ENCODE measurements at regions not wholly inside any gene's neighbourhood (a gene's known extent, or its start where the extent isn't known, plus 50 kb on each side); places are given as distances from the start of the nearest gene placed in this dataset.

DNA sequence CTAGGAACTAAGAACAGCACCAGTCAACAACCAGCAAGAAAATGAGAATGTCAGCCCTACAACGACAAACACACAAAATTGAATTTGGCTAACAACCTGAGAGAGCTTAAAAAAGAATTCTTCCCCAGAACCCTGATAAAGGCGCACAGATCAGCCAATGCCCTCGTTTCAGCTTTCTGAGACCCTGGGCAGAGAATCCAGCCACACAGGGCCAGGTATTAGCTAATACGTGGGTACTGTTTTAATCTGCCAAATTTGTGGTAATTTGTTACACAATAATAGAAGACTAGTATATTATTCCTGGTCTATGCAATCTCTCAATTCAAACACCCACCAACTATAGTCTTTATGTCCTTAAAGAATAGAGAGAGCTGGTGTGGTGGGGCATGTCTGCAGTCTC, 291.6 kb upstream of the GADL1 start:
- no peak for DNase-seq (ENCODE audit: low spot score)
- ATAC-seq: no peak
- no peaks in the 10 kb centered on the region for H3K79me2 ChIP-seq (replicated peaks; ENCODE audit: insufficient read depth)
- H3K4me3 Mint-ChIP-seq: no peak overlapping the region
- no peak overlapping the region for H3K4me3 ChIP-seq
- H3K4me1 ChIP-seq (ENCODE audit: insufficient read depth): peaks cover 2% of the 10 kb centered on the region; the same call in 1 of the 2 replicates
- 0 out of 2 replicates have a peak, but pooled peaks cover 6% of the 10 kb centered on the region for H3K9me2 ChIP-seq (ENCODE audit: insufficient read depth)
- no peak overlapping the region for H3K4me2 ChIP-seq
- no peaks in the 10 kb centered on the region for H3K36me3 ChIP-seq (ENCODE audit: insufficient read depth)
- H3K27me3 ChIP-seq (ENCODE audit: insufficient read depth): no peaks in the 10 kb centered on the region
- TF ChIP-seq, protein P1, sequence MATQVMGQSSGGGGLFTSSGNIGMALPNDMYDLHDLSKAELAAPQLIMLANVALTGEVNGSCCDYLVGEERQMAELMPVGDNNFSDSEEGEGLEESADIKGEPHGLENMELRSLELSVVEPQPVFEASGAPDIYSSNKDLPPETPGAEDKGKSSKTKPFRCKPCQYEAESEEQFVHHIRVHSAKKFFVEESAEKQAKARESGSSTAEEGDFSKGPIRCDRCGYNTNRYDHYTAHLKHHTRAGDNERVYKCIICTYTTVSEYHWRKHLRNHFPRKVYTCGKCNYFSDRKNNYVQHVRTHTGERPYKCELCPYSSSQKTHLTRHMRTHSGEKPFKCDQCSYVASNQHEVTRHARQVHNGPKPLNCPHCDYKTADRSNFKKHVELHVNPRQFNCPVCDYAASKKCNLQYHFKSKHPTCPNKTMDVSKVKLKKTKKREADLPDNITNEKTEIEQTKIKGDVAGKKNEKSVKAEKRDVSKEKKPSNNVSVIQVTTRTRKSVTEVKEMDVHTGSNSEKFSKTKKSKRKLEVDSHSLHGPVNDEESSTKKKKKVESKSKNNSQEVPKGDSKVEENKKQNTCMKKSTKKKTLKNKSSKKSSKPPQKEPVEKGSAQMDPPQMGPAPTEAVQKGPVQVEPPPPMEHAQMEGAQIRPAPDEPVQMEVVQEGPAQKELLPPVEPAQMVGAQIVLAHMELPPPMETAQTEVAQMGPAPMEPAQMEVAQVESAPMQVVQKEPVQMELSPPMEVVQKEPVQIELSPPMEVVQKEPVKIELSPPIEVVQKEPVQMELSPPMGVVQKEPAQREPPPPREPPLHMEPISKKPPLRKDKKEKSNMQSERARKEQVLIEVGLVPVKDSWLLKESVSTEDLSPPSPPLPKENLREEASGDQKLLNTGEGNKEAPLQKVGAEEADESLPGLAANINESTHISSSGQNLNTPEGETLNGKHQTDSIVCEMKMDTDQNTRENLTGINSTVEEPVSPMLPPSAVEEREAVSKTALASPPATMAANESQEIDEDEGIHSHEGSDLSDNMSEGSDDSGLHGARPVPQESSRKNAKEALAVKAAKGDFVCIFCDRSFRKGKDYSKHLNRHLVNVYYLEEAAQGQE (IDR thresholded peaks at IDR 0.05; ENCODE audit: unreplicated experiment): no peak
- TF ChIP-seq, protein P2, sequence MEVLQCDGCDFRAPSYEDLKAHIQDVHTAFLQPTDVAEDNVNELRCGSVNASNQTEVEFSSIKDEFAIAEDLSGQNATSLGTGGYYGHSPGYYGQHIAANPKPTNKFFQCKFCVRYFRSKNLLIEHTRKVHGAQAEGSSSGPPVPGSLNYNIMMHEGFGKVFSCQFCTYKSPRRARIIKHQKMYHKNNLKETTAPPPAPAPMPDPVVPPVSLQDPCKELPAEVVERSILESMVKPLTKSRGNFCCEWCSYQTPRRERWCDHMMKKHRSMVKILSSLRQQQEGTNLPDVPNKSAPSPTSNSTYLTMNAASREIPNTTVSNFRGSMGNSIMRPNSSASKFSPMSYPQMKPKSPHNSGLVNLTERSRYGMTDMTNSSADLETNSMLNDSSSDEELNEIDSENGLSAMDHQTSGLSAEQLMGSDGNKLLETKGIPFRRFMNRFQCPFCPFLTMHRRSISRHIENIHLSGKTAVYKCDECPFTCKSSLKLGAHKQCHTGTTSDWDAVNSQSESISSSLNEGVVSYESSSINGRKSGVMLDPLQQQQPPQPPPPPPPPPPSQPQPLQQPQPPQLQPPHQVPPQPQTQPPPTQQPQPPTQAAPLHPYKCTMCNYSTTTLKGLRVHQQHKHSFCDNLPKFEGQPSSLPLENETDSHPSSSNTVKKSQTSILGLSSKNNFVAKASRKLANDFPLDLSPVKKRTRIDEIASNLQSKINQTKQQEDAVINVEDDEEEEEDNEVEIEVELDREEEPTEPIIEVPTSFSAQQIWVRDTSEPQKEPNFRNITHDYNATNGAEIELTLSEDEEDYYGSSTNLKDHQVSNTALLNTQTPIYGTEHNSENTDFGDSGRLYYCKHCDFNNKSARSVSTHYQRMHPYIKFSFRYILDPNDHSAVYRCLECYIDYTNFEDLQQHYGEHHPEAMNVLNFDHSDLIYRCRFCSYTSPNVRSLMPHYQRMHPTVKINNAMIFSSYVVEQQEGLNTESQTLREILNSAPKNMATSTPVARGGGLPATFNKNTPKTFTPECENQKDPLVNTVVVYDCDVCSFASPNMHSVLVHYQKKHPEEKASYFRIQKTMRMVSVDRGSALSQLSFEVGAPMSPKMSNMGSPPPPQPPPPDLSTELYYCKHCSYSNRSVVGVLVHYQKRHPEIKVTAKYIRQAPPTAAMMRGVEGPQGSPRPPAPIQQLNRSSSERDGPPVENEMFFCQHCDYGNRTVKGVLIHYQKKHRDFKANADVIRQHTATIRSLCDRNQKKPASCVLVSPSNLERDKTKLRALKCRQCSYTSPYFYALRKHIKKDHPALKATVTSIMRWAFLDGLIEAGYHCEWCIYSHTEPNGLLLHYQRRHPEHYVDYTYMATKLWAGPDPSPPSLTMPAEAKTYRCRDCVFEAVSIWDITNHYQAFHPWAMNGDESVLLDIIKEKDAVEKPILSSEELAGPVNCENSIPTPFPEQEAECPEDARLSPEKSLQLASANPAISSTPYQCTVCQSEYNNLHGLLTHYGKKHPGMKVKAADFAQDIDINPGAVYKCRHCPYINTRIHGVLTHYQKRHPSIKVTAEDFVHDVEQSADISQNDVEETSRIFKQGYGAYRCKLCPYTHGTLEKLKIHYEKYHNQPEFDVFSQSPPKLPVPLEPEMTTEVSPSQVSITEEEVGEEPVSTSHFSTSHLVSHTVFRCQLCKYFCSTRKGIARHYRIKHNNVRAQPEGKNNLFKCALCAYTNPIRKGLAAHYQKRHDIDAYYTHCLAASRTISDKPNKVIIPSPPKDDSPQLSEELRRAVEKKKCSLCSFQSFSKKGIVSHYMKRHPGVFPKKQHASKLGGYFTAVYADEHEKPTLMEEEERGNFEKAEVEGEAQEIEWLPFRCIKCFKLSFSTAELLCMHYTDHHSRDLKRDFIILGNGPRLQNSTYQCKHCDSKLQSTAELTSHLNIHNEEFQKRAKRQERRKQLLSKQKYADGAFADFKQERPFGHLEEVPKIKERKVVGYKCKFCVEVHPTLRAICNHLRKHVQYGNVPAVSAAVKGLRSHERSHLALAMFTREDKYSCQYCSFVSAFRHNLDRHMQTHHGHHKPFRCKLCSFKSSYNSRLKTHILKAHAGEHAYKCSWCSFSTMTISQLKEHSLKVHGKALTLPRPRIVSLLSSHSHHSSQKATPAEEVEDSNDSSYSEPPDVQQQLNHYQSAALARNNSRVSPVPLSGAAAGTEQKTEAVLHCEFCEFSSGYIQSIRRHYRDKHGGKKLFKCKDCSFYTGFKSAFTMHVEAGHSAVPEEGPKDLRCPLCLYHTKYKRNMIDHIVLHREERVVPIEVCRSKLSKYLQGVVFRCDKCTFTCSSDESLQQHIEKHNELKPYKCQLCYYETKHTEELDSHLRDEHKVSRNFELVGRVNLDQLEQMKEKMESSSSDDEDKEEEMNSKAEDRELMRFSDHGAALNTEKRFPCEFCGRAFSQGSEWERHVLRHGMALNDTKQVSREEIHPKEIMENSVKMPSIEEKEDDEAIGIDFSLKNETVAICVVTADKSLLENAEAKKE (CRISPR knock-in tag; IDR thresholded peaks at IDR 0.05): no peak
- TF ChIP-seq, protein P3, sequence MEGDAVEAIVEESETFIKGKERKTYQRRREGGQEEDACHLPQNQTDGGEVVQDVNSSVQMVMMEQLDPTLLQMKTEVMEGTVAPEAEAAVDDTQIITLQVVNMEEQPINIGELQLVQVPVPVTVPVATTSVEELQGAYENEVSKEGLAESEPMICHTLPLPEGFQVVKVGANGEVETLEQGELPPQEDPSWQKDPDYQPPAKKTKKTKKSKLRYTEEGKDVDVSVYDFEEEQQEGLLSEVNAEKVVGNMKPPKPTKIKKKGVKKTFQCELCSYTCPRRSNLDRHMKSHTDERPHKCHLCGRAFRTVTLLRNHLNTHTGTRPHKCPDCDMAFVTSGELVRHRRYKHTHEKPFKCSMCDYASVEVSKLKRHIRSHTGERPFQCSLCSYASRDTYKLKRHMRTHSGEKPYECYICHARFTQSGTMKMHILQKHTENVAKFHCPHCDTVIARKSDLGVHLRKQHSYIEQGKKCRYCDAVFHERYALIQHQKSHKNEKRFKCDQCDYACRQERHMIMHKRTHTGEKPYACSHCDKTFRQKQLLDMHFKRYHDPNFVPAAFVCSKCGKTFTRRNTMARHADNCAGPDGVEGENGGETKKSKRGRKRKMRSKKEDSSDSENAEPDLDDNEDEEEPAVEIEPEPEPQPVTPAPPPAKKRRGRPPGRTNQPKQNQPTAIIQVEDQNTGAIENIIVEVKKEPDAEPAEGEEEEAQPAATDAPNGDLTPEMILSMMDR (conservative IDR thresholded peaks at IDR 0.05; ENCODE audit: low read depth in 2 of 2): no peak
- TF ChIP-seq ZNF331 (CRISPR knock-in tag; IDR thresholded peaks at IDR 0.05; ENCODE audit: low read depth) (no peak), ZNF114 (CRISPR knock-in tag; IDR thresholded peaks at IDR 0.05) (no peak), EZH2phosphoT487 (IDR thresholded peaks at IDR 0.05; ENCODE audit: unreplicated experiment) (no peak), EZH2 (IDR thresholded peaks at IDR 0.05; ENCODE audit: low read depth, unreplicated experiment) (no peak), ETS1 (IDR thresholded peaks at IDR 0.05) (no peak), JUNB (IDR thresholded peaks at IDR 0.05; ENCODE audit: unreplicated experiment) (no peak)
- H3K27me3 Mint-ChIP-seq (ENCODE audit: insufficient read depth, low read depth, poor library complexity): peaks cover 4% of the 10 kb centered on the region
- no peaks in the 10 kb centered on the region for H3K36me3 Mint-ChIP-seq (ENCODE audit: low read depth)
- H3K27ac Mint-ChIP-seq: no peak overlapping the region
- H3K4me1 Mint-ChIP-seq: no peaks in the 10 kb centered on the region; the same call in 2 of the 3 replicates
- H3K9me3 Mint-ChIP-seq: no peaks in the 10 kb centered on the region
- H3K27ac ChIP-seq (ENCODE audit: low read depth): no peak overlapping the region
- no peaks in the 10 kb centered on the region for H4K20me1 ChIP-seq (replicated peaks; ENCODE audit: insufficient read depth)
- H3F3A ChIP-seq (replicated peaks; ENCODE audit: low read depth): no peaks in the 10 kb centered on the region
- H2AFZ ChIP-seq: no peak overlapping the region
